NCI-H524 (cell line): ENCODE measurements at regions not wholly inside any gene's neighbourhood (a gene's known extent, or its start where the extent isn't known, plus 50 kb on each side); places are given as distances from the start of the nearest gene placed in this dataset.
"Not testable (repeated sequence)": the region's sequence is repeated elsewhere in the genome, so short reads cannot be mapped to it uniquely, and the experiment has no call there.

Experiments used
- DNase-seq, 2 experiments: peaks; one replicate each; lab custom pipeline; 2025; lab: John Stamatoyannopoulos, UW

GRCh38 chr10:124164264-124164663 lies 70.9 kb upstream of the CHST15 start:
- no peak for DNase-seq

- DNase-seq, result no peak
These were observed 69.5 kb upstream of the CHST15 start for GRCh38 chr10:124162774-124163354.

- no peak for DNase-seq
These were observed 68.7 kb upstream of the CHST15 start for GRCh38 chr10:124162136-124162535.

GRCh38 chr10:124161601-124162000 lies 68.2 kb upstream of the CHST15 start:
- DNase-seq, result no peak

GRCh38 chr10:124160943-124161582 lies 67.7 kb upstream of the CHST15 start:
- DNase-seq, result no peak

- no peak for DNase-seq
These were observed 66.8 kb upstream of the CHST15 start for GRCh38 chr10:124160176-124160575.

GRCh38 chr10:124159153-124159552 lies 65.8 kb upstream of the CHST15 start:
- no peak for DNase-seq

GRCh38 chr10:124158592-124158991 lies 65.2 kb upstream of the CHST15 start:
- no peak for DNase-seq

GRCh38 chr10:124157271-124157681 lies 63.9 kb upstream of the CHST15 start:
- no peak for DNase-seq

GRCh38 chr10:124156524-124157260 lies 63.3 kb upstream of the CHST15 start:
- no peak for DNase-seq

- DNase-seq, result no peak
These were observed 62.5 kb upstream of the CHST15 start for GRCh38 chr10:124155781-124156435.

- no peak for DNase-seq
These were observed 59.8 kb upstream of the CHST15 start for GRCh38 chr10:124153023-124153826.

- DNase-seq, result no peak
These were observed 59.0 kb upstream of the CHST15 start for GRCh38 chr10:124152139-124153022.

GRCh38 chr10:124151466-124152095 lies 58.2 kb upstream of the CHST15 start:
- no peak for DNase-seq

- DNase-seq, result no peak
These were observed 57.5 kb upstream of the CHST15 start for GRCh38 chr10:124150807-124151417.

- no peak for DNase-seq
These were observed 56.9 kb upstream of the CHST15 start for GRCh38 chr10:124150189-124150806.

GRCh38 chr10:124149189-124150042 lies 56.0 kb upstream of the CHST15 start:
- peak in 1 of 2 experiments; percentile 32 for DNase-seq

GRCh38 chr10:124148509-124149188 lies 55.3 kb upstream of the CHST15 start:
- not testable (repeated sequence) for DNase-seq
